RWPE2 (cell line): ENCODE measurements at regions not wholly inside any gene's neighbourhood (a gene's known extent, or its start where the extent isn't known, plus 50 kb on each side); places are given as distances from the start of the nearest gene placed in this dataset.
A peak's percentile ranks its signal among the peaks of the same experiment; 100 is the strongest.

Source experiments
- ATAC-seq: fragments of 200-7000 bp; cut with Tn5 transposase; 3 replicates; pipeline ENCODE4 v1.9.1; 2021; ENCODE audit warnings: low read depth
- DNase-seq: peaks from one replicate; pipeline ENCODE4 v3.0.0-alpha.2; 2020; ENCODE audit warnings: low spot score
- H3K27ac ChIP-seq: fragments of 450-650 bp; 2 replicates; pipeline ENCODE4 v1.5.1; 2017; ENCODE audit warnings: mild to moderate bottlenecking; ENCODE audit not compliant: poor library complexity, severe bottlenecking
- H3K27me3 ChIP-seq: fragments of 250-450 bp; sonication (Bioruptor Pico); 2 replicates; pipeline ENCODE4 v1.5.1; 2021; ENCODE audit warnings: mild to moderate bottlenecking, moderate library complexity; ENCODE audit not compliant: insufficient read depth, poor library complexity, severe bottlenecking
- H3K36me3 ChIP-seq: fragments of 250-450 bp; sonication (Bioruptor Pico); 2 replicates; pipeline ENCODE4 v1.5.1; 2020; ENCODE audit warnings: low read depth, mild to moderate bottlenecking, moderate library complexity
- H3K4me1 ChIP-seq: fragments of 250-450 bp; sonication (Bioruptor Pico); 2 replicates; pipeline ENCODE4 v1.5.1; 2021; ENCODE audit warnings: mild to moderate bottlenecking, moderate library complexity; ENCODE audit not compliant: insufficient read depth, poor library complexity, severe bottlenecking
- H3K4me3 ChIP-seq: fragments of 250-450 bp; sonication (Bioruptor Pico); 2 replicates; pipeline ENCODE4 v1.5.1; 2021; ENCODE audit warnings: mild to moderate bottlenecking, moderate library complexity; ENCODE audit not compliant: severe bottlenecking
- H3K9me3 ChIP-seq: fragments of 250-450 bp; sonication (Bioruptor Pico); 2 replicates; pipeline ENCODE4 v1.5.1; 2021; ENCODE audit warnings: mild to moderate bottlenecking, moderate library complexity; ENCODE audit not compliant: severe bottlenecking
- TF ChIP-seq, protein P1 (sequence below): fragments of 450-650 bp; IDR thresholded peaks from one replicate; pipeline ENCODE4 v1.5.1; 2017; ENCODE audit warnings: mild to moderate bottlenecking, moderate library complexity; ENCODE audit not compliant: poor library complexity, severe bottlenecking

DNA sequence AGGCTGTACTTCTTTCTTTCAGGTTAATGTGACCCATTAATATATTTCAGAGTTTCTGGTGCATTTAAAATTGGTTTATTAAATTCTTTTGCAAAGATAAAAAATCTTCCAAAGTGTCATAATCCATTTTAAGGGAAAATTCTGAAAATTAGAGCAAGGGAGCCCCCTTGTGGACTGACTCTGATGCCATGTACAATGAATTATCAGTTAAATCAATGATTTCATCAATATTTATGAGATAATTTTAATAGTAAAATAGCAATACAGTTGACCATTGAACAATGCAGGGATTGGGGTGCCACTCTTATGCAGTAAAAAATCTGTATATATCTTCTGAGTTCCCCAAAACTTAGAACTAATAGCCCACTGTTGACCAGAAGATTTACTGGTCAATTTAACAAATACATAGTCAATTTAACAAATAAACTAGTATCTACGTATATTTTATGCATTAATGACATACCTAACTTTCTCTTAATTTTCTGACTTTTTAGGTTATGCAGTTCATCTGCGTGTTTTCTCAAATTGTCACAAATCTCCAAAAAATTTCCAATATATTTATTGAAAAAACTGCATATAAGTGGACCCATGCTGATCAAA, 479.1 kb upstream of the MIR17HG start:
- H3K27ac ChIP-seq, result no peak overlapping the region
- no peaks in the 10 kb centered on the region for H3K4me1 ChIP-seq
- H3K9me3 ChIP-seq, result no peaks in the 10 kb centered on the region
- no peak overlapping the region for H3K4me3 ChIP-seq
- no peak for ATAC-seq
- H3K36me3 ChIP-seq, result no peaks in the 10 kb centered on the region
- DNase-seq, result no peak
- H3K27me3 ChIP-seq, result no peaks in the 10 kb centered on the region
- TF ChIP-seq, protein P1, sequence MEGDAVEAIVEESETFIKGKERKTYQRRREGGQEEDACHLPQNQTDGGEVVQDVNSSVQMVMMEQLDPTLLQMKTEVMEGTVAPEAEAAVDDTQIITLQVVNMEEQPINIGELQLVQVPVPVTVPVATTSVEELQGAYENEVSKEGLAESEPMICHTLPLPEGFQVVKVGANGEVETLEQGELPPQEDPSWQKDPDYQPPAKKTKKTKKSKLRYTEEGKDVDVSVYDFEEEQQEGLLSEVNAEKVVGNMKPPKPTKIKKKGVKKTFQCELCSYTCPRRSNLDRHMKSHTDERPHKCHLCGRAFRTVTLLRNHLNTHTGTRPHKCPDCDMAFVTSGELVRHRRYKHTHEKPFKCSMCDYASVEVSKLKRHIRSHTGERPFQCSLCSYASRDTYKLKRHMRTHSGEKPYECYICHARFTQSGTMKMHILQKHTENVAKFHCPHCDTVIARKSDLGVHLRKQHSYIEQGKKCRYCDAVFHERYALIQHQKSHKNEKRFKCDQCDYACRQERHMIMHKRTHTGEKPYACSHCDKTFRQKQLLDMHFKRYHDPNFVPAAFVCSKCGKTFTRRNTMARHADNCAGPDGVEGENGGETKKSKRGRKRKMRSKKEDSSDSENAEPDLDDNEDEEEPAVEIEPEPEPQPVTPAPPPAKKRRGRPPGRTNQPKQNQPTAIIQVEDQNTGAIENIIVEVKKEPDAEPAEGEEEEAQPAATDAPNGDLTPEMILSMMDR, result peak; percentile 81

DNA sequence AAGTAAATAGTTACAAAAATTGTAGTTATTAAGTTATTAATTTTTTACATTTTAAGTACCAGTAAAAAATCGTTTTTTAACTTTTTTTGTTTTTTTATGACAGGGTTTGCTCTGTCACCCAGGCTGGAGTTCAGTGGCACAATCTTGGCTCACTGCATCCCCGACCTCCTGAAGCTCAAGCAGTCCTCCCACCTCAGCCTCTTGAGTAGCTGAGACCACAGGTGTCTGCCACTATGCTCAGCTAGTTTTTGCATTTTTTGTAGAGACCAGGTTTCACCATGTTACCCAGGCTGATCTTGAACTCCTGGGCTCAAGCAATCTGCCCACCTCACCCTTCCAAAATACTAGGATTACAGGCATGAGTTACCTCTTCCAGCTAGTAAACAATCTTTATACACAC, 477.9 kb upstream of the MIR17HG start:
- no peaks in the 10 kb centered on the region for H3K27me3 ChIP-seq
- no peak overlapping the region for H3K4me3 ChIP-seq
- DNase-seq (no peak), ATAC-seq (no peak)
- H3K9me3 ChIP-seq, result no peaks in the 10 kb centered on the region
- H3K36me3 ChIP-seq, result no peaks in the 10 kb centered on the region
- no peak overlapping the region for H3K27ac ChIP-seq
- no peaks in the 10 kb centered on the region for H3K4me1 ChIP-seq
- TF ChIP-seq, protein P1, result no peak

DNA sequence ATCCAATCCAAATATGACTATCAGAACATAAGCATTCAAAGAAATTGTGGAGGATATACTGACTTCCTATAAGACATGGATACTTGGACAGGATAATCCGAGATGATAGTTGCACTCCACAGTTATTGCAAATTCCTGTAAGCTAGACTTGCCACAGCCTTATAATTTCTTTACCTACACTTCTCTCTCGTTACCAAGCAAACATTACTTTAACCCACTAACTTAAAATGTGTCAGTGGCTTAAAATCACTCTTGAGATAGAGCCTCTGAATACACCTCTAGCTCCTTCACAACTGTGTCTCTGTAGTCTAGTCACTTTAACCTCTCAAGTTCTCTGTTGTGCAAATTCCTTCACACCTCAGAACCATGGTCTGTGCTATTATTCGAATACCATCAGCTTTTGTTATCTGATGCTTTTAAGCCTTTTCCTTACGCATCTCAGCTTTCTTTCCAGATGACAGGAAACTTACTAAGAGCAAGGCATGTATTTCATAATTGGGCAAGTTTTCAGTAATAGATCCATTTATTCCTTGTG, 474.9 kb upstream of the MIR17HG start:
- H3K4me1 ChIP-seq, result no peaks in the 10 kb centered on the region
- H3K27me3 ChIP-seq, result no peaks in the 10 kb centered on the region
- TF ChIP-seq, protein P1, result no peak
- ATAC-seq (no peak), DNase-seq (no peak)
- no peaks in the 10 kb centered on the region for H3K36me3 ChIP-seq
- H3K27ac ChIP-seq, result no peak overlapping the region
- no peak overlapping the region for H3K4me3 ChIP-seq
- no peaks in the 10 kb centered on the region for H3K9me3 ChIP-seq

DNA sequence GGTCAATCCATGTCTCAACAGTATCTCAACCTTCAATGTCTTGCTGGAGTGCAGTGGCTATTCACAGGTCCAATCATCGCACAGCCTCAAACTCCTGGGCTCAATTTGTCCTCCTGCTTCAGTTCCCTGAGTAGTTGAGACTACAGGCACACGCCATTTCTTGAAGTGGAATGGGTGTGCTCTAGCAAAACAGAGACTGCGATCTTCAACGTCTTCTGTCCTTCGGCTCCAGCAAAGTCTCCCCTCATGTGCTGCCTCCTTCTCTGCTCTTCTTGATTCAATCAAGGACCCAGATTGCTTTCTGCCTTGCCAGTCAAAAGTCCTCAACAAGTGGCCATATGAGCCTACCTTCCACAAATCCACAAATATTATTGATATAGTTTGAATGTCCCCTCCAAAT, 466.7 kb upstream of the MIR17HG start:
- Histone ChIP-seq H3K27me3 (no peaks in the 10 kb centered on the region), H3K4me1 (no peaks in the 10 kb centered on the region), H3K4me3 (no peak overlapping the region), H3K27ac (no peak overlapping the region), H3K36me3 (no peaks in the 10 kb centered on the region), H3K9me3 (peaks cover 4% of the 10 kb centered on the region)
- TF ChIP-seq, protein P1, result no peak
- DNase-seq (no peak), ATAC-seq (no peak)

DNA sequence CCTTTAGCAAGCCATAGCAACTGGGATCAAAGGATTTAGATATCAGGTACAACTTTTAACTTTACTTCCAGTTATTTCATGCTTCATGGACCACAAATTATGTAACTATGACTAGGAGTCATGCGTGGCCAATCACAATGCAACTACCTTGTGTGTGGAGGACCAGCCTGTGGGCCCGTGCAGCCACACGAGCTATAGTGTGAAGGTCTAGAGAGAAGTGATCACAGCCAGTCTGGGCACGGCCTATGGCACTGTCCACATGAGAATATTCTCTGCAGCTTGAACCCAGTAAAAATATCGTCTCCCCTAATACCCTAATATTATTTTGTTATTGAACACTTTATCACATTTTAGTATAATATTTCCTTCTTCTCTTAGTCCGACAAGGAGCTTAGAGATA, 464.9 kb upstream of the MIR17HG start:
- H3K27ac ChIP-seq, result no peak overlapping the region
- H3K36me3 ChIP-seq, result no peaks in the 10 kb centered on the region
- no peak for DNase-seq

More for the DNA sequence above, 464.9 kb upstream of the MIR17HG start:
- Histone ChIP-seq H3K4me3 (no peak overlapping the region), H3K9me3 (peaks cover 6% of the 10 kb centered on the region), H3K27me3 (no peaks in the 10 kb centered on the region), H3K4me1 (no peaks in the 10 kb centered on the region)
- TF ChIP-seq, protein P1, result no peak
- no peak for ATAC-seq
